ENCODE measurements at regions not wholly inside any gene's neighbourhood (a gene's known extent, or its start where the extent isn't known, plus 50 kb on each side); places are given as distances from the start of the nearest gene placed in this dataset.

DNA sequence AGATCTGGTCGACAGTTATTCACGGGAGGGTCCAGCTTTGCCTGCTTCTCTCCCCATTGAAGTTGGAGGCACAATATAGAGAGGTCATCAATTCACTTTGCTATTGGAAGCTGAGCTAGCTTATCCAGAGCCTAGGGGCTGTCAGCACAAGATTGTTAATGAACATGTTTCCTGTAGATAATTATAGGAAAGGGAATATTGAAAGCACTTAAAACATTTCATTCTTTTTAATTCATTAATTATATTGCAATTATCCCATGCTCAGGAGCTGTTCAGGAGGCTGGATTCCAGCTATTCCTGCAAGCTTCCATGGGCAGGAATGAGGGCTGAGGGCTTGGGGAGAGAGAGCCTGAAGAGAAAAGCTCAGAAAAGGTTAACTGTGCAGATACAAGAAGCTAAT lies 153.1 kb upstream of the BRINP1 start:
- H3K79me2 ChIP-seq (ENCODE audit: insufficient read depth, low read depth, low read length): no peaks in the 10 kb centered on the region
- H3K27ac ChIP-seq (ENCODE audit: low read depth, low read length, poor library complexity, severe bottlenecking): no peak overlapping the region
- no TSS peak for BruUV-seq (replicated peaks)
- H2AFZ ChIP-seq (ENCODE audit: low read length): no peak overlapping the region
- ChIA-PET CTCF (ENCODE audit: unreplicated experiment) (no interaction called here), POLR2A (no interaction called here)
- TF ChIP-seq EZH2phosphoT487 (IDR thresholded peaks at IDR 0.05; ENCODE audit: borderline replicate concordance, low read depth, low read length): no peak
- TF ChIP-seq, protein P1, sequence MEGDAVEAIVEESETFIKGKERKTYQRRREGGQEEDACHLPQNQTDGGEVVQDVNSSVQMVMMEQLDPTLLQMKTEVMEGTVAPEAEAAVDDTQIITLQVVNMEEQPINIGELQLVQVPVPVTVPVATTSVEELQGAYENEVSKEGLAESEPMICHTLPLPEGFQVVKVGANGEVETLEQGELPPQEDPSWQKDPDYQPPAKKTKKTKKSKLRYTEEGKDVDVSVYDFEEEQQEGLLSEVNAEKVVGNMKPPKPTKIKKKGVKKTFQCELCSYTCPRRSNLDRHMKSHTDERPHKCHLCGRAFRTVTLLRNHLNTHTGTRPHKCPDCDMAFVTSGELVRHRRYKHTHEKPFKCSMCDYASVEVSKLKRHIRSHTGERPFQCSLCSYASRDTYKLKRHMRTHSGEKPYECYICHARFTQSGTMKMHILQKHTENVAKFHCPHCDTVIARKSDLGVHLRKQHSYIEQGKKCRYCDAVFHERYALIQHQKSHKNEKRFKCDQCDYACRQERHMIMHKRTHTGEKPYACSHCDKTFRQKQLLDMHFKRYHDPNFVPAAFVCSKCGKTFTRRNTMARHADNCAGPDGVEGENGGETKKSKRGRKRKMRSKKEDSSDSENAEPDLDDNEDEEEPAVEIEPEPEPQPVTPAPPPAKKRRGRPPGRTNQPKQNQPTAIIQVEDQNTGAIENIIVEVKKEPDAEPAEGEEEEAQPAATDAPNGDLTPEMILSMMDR (conservative IDR thresholded peaks at IDR 0.05; ENCODE audit: low read length): no peak
- no peak for DNase-seq (ENCODE audit: low spot score)
- no peaks in the 10 kb centered on the region for H3K36me3 ChIP-seq (ENCODE audit: insufficient read depth, low read length)
- intact Hi-C loops (cut with micrococcal nuclease; ENCODE audit: unreplicated experiment): no loop called here
- H3K4me3 ChIP-seq (ENCODE audit: low read depth, low read length, poor library complexity, severe bottlenecking): no peak overlapping the region
- H3K9me2 ChIP-seq (ENCODE audit: insufficient read depth, low read length): no peaks in the 10 kb centered on the region
- H4K20me1 ChIP-seq (ENCODE audit: insufficient read depth, low read length): no peaks in the 10 kb centered on the region
- no peak overlapping the region for H3K4me2 ChIP-seq (ENCODE audit: low read length)
- no peaks in the 10 kb centered on the region for H3K9me3 ChIP-seq (ENCODE audit: low read length)
- H3K4me1 ChIP-seq (ENCODE audit: insufficient read depth, low read length, poor library complexity, severe bottlenecking): no peaks in the 10 kb centered on the region

DNA sequence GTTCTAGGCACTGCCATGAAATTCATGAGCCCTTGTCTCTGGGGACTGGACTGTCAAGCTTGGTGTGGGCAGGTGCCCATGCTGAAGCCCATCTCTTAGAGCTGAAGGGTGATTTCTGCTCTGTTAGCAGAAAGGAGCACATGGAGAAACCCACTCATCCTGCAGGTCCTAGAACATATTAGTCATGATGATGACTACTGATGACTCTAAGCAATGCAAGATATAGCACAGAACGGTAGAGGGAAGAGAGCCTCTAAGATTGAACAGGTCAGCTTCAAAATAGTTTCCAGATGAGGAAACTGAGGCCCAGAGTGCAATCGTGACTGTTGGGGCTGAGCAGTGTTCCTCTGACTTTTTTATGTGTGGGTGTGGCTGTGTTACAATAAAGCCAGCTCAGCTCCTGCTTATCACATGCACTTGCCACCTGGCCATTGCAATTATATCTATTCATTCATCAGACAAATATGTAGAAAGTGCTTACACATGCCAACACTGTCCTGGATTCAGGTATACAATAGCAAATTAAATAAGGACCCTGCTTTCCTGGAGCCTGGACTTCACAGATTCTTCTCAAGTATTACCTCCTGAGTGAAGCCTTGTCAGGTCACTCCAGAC lies 140.2 kb upstream of the BRINP1 start:
- intact Hi-C loops (cut with micrococcal nuclease; ENCODE audit: unreplicated experiment): no loop called here
- no peaks in the 10 kb centered on the region for H3K9me3 ChIP-seq (ENCODE audit: low read length)
- H3K4me2 ChIP-seq (ENCODE audit: low read length): no peak overlapping the region
- CTCF ChIA-PET (ENCODE audit: unreplicated experiment): no interaction called here
- no peak overlapping the region for H2AFZ ChIP-seq (ENCODE audit: low read length)
- no peak for DNase-seq (ENCODE audit: low spot score)
- H3K79me2 ChIP-seq (ENCODE audit: insufficient read depth, low read depth, low read length): no peaks in the 10 kb centered on the region
- H3K27ac ChIP-seq (ENCODE audit: low read depth, low read length, poor library complexity, severe bottlenecking): no peak overlapping the region
- POLR2A ChIA-PET: no interaction called here
- TF ChIP-seq EZH2phosphoT487 (IDR thresholded peaks at IDR 0.05; ENCODE audit: borderline replicate concordance, low read depth, low read length): no peak
- TF ChIP-seq, protein P1 (conservative IDR thresholded peaks at IDR 0.05; ENCODE audit: low read length): no peak
- H3K4me3 ChIP-seq (ENCODE audit: low read depth, low read length, poor library complexity, severe bottlenecking): no peak overlapping the region
- H3K9me2 ChIP-seq (ENCODE audit: insufficient read depth, low read length): no peaks in the 10 kb centered on the region
- no TSS peak for BruUV-seq (replicated peaks)
- no peaks in the 10 kb centered on the region for H3K36me3 ChIP-seq (ENCODE audit: insufficient read depth, low read length)
- H4K20me1 ChIP-seq (ENCODE audit: insufficient read depth, low read length): no peaks in the 10 kb centered on the region
- H3K4me1 ChIP-seq (ENCODE audit: insufficient read depth, low read length, poor library complexity, severe bottlenecking): no peaks in the 10 kb centered on the region

DNA sequence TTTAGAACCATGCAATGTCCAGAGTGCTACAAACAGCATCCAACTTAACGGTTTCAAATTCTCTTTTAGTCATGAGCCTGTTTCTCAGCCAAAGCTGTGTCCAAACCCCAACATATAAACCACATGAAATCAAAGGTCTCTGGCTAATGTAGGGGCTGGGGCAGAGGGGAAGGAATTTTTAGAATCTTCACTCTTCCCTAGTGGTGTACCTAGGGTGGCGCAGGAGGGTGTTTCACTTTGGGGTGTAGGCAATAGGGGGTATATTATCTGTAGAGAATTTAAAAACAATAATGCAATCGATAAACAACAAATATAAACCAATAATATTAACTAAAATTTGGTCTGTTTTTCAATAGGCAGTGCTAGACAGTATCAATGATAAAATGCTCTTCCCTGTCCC lies 132.1 kb upstream of the BRINP1 start:
- Histone ChIP-seq H3K27ac (ENCODE audit: low read depth, low read length, poor library complexity, severe bottlenecking) (no peak overlapping the region), H2AFZ (ENCODE audit: low read length) (no peak overlapping the region), H3K4me3 (ENCODE audit: low read depth, low read length, poor library complexity, severe bottlenecking) (no peak overlapping the region), H3K9me2 (ENCODE audit: insufficient read depth, low read length) (no peaks in the 10 kb centered on the region), H3K9me3 (ENCODE audit: low read length) (no peaks in the 10 kb centered on the region), H3K4me1 (ENCODE audit: insufficient read depth, low read length, poor library complexity, severe bottlenecking) (no peaks in the 10 kb centered on the region), H3K79me2 (ENCODE audit: insufficient read depth, low read depth, low read length) (no peaks in the 10 kb centered on the region), H4K20me1 (ENCODE audit: insufficient read depth, low read length) (no peaks in the 10 kb centered on the region), H3K36me3 (ENCODE audit: insufficient read depth, low read length) (no peaks in the 10 kb centered on the region), H3K4me2 (ENCODE audit: low read length) (no peak overlapping the region)
- BruUV-seq (replicated peaks): no TSS peak
- ChIA-PET CTCF (ENCODE audit: unreplicated experiment) (no interaction called here), POLR2A (interaction anchor here (0.6 kb wide), 1 partner anchor 281 kb away, joined by 3 read pairs; no protein-coding TSS in a partner anchor)
- TF ChIP-seq EZH2phosphoT487 (IDR thresholded peaks at IDR 0.05; ENCODE audit: borderline replicate concordance, low read depth, low read length): no peak
- TF ChIP-seq, protein P1 (conservative IDR thresholded peaks at IDR 0.05; ENCODE audit: low read length): no peak
- intact Hi-C loops (cut with micrococcal nuclease; ENCODE audit: unreplicated experiment): no loop called here
- no peak for DNase-seq (ENCODE audit: low spot score)

Measured in OCI-LY7 (cell line).